GM19025 (cell line): ENCODE measurements at regions not wholly inside any gene's neighbourhood (a gene's known extent, or its start where the extent isn't known, plus 50 kb on each side); places are given as distances from the start of the nearest gene placed in this dataset.

Experiments used
- ATAC-seq: cut with Tn5 transposase; IDR thresholded peaks from one replicate; pipeline ENCODE4 v1.9.1; 2021; ENCODE audit warnings: mild to moderate bottlenecking, low read depth, moderate library complexity; ENCODE audit not compliant: unreplicated experiment

GRCh38 chr15:70261083-70261482, 163.4 kb upstream of the TLE3 start:
- no peak for ATAC-seq

- ATAC-seq, result no peak
Observed at GRCh38 chr15:70260580-70260979, 162.9 kb upstream of the TLE3 start.

- ATAC-seq, result no peak
Observed at GRCh38 chr15:70259640-70260508, 162.2 kb upstream of the TLE3 start.

- no peak for ATAC-seq
Observed at GRCh38 chr15:70259028-70259424, 161.3 kb upstream of the TLE3 start.

- ATAC-seq, result no peak
Observed at GRCh38 chr15:70258369-70259027, 160.8 kb upstream of the TLE3 start.

- no peak for ATAC-seq
Observed at GRCh38 chr15:70257573-70258248, 160.0 kb upstream of the TLE3 start.

GRCh38 chr15:70257047-70257446, 159.3 kb upstream of the TLE3 start:
- no peak for ATAC-seq

- no peak for ATAC-seq
Observed at GRCh38 chr15:70254311-70254869, 156.7 kb upstream of the TLE3 start.

- ATAC-seq, result no peak
Observed at GRCh38 chr15:70253461-70254156, 155.9 kb upstream of the TLE3 start.

GRCh38 chr15:70252951-70253320, 155.2 kb upstream of the TLE3 start:
- no peak for ATAC-seq

- ATAC-seq, result no peak
Observed at GRCh38 chr15:70252056-70252950, 154.6 kb upstream of the TLE3 start.

GRCh38 chr15:70251246-70251990, 153.7 kb upstream of the TLE3 start:
- no peak for ATAC-seq

- no peak for ATAC-seq
Observed at GRCh38 chr15:70250208-70251201, 152.8 kb upstream of the TLE3 start.

GRCh38 chr15:70249616-70250015, 151.9 kb upstream of the TLE3 start:
- ATAC-seq, result no peak

GRCh38 chr15:70248116-70249025, 150.7 kb upstream of the TLE3 start:
- ATAC-seq, result no peak

GRCh38 chr15:70247281-70247680, 149.6 kb upstream of the TLE3 start:
- ATAC-seq, result no peak
